Chondrocyte (in vitro differentiated cells): ENCODE measurements at regions not wholly inside any gene's neighbourhood (a gene's known extent, or its start where the extent isn't known, plus 50 kb on each side); places are given as distances from the start of the nearest gene placed in this dataset.

Source experiments
- DNase-seq: peaks from one replicate; pipeline ENCODE4 v3.0.0; 2021; ENCODE audit warnings: mixed read lengths, low spot score
- H3K27ac Mint-ChIP-seq: one replicate; pipeline ENCODE4 v1.8.0; 2021; ENCODE audit warnings: mild to moderate bottlenecking, moderate library complexity, mixed read lengths; ENCODE audit not compliant: unreplicated experiment
- H3K27me3 Mint-ChIP-seq: 2 replicates; pipeline ENCODE4 v1.8.0; 2021; ENCODE audit warnings: low read depth, mixed read lengths
- H3K36me3 Mint-ChIP-seq: 2 replicates; pipeline ENCODE4 v1.8.0; 2021; ENCODE audit warnings: low read depth, mixed read lengths
- H3K4me1 Mint-ChIP-seq: 2 replicates; pipeline ENCODE4 v1.8.0; 2021; ENCODE audit warnings: low read depth, mild to moderate bottlenecking, mixed read lengths
- H3K4me3 Mint-ChIP-seq: one replicate; pipeline ENCODE4 v1.8.0; 2021; ENCODE audit warnings: mild to moderate bottlenecking, moderate library complexity, mixed read lengths; ENCODE audit not compliant: unreplicated experiment
- H3K9me3 Mint-ChIP-seq: 2 replicates; pipeline ENCODE4 v1.8.0; 2021; ENCODE audit warnings: low read depth, mixed read lengths
- TF ChIP-seq, protein P1 (sequence below): fragments of 200-600 bp; sonication (generic); IDR thresholded peaks from 2 replicates; pipeline ENCODE4 v1.5.0; 2021; ENCODE audit warnings: antibody characterized with exemption, mild to moderate bottlenecking, moderate library complexity

- no peak for DNase-seq
Measured at GRCh38 chr9:124180557-124180956, 77.2 kb upstream of the NEK6 start.

DNA sequence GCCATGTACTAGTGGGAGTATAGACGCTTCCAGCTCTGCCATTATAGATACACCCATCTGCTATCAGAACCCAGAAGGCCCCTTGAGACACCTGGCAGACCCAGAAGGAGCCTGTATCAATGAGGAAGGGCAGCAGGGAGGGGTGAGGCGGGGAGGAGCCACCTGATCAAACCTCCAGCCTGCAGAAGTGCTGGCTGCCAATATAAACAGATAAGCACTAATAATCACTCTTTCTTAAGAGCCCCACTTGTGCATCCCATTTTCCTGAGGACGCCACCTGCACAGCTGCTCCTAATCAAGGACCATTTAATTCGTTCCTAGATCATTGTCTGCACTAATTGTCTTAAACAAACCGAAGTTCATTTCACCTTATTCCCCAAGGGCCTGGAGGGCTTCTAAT lies 75.0 kb upstream of the NEK6 start:
- Mint-ChIP-seq H3K27ac (no peak overlapping the region), H3K4me1 (no peaks in the 10 kb centered on the region), H3K4me3 (no peak overlapping the region), H3K27me3 (peaks cover 40% of the 10 kb centered on the region), H3K36me3 (no peaks in the 10 kb centered on the region), H3K9me3 (peaks cover 4% of the 10 kb centered on the region)
- TF ChIP-seq, protein P1, sequence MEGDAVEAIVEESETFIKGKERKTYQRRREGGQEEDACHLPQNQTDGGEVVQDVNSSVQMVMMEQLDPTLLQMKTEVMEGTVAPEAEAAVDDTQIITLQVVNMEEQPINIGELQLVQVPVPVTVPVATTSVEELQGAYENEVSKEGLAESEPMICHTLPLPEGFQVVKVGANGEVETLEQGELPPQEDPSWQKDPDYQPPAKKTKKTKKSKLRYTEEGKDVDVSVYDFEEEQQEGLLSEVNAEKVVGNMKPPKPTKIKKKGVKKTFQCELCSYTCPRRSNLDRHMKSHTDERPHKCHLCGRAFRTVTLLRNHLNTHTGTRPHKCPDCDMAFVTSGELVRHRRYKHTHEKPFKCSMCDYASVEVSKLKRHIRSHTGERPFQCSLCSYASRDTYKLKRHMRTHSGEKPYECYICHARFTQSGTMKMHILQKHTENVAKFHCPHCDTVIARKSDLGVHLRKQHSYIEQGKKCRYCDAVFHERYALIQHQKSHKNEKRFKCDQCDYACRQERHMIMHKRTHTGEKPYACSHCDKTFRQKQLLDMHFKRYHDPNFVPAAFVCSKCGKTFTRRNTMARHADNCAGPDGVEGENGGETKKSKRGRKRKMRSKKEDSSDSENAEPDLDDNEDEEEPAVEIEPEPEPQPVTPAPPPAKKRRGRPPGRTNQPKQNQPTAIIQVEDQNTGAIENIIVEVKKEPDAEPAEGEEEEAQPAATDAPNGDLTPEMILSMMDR, result no peak
- no peak for DNase-seq

More at GRCh38 chr9:124180557-124180956, 77.2 kb upstream of the NEK6 start:
- H3K27ac Mint-ChIP-seq, result no peak overlapping the region
- H3K27me3 Mint-ChIP-seq, result peaks cover 34% of the 10 kb centered on the region
- H3K4me3 Mint-ChIP-seq, result no peak overlapping the region
- TF ChIP-seq, protein P1, result no peak
- peaks cover 4% of the 10 kb centered on the region for H3K9me3 Mint-ChIP-seq
- H3K36me3 Mint-ChIP-seq, result no peaks in the 10 kb centered on the region
- H3K4me1 Mint-ChIP-seq, result no peaks in the 10 kb centered on the region

DNA sequence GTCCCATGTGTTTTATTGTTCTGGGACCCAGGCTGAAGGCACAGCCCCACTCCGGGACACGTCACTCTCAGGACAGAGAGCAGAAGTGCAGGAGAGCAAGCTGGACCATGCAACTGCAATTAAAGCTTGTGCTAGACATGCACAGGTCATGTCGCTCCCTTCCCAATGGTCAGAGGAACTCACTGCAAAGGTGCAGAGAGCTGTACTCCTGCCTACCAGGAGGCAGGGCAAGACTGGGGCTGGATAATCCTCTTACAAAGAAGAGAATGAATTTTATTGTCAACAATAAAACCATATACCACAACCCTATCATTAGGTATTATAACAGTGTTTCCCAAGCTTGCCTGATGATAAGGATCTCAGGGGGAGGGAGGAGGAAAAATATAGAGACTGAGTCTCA lies 74.0 kb upstream of the NEK6 start:
- TF ChIP-seq, protein P1, result no peak
- H3K9me3 Mint-ChIP-seq, result peaks cover 4% of the 10 kb centered on the region
- no peak overlapping the region for H3K27ac Mint-ChIP-seq
- no peak for DNase-seq
- H3K27me3 Mint-ChIP-seq, result peaks cover 40% of the 10 kb centered on the region
- no peaks in the 10 kb centered on the region for H3K36me3 Mint-ChIP-seq
- no peaks in the 10 kb centered on the region for H3K4me1 Mint-ChIP-seq
- no peak overlapping the region for H3K4me3 Mint-ChIP-seq

- Mint-ChIP-seq H3K9me3 (peaks cover 4% of the 10 kb centered on the region), H3K27ac (no peak overlapping the region), H3K4me3 (no peak overlapping the region), H3K36me3 (no peaks in the 10 kb centered on the region), H3K27me3 (peaks cover 33% of the 10 kb centered on the region), H3K4me1 (no peaks in the 10 kb centered on the region)
- TF ChIP-seq, protein P1, result no peak
- DNase-seq, result no peak
Measured at GRCh38 chr9:124185413-124185812, 72.3 kb upstream of the NEK6 start.

GRCh38 chr9:124187311-124187710 lies 70.4 kb upstream of the NEK6 start:
- H3K9me3 Mint-ChIP-seq, result peaks cover 4% of the 10 kb centered on the region
- no peak for DNase-seq
- H3K27ac Mint-ChIP-seq, result no peak overlapping the region
- H3K27me3 Mint-ChIP-seq, result peaks cover 24% of the 10 kb centered on the region
- TF ChIP-seq, protein P1, result no peak
- H3K4me3 Mint-ChIP-seq, result no peak overlapping the region
- no peaks in the 10 kb centered on the region for H3K4me1 Mint-ChIP-seq
- no peaks in the 10 kb centered on the region for H3K36me3 Mint-ChIP-seq
